Natural killer cell treated with Interleukin-12 subunit alpha and Interleukin-12 subunit beta and Interleukin-15 and Interleukin-18, amount 100 ng/mL, for 72 hours (primary cell): ENCODE measurements at regions not wholly inside any gene's neighbourhood (a gene's known extent, or its start where the extent isn't known, plus 50 kb on each side); places are given as distances from the start of the nearest gene placed in this dataset.
A peak's percentile ranks its signal among the peaks of the same experiment; 100 is the strongest.

Experiments
- ATAC-seq, 2 donors: fragments of 150-1000 bp; cut with Tn5 transposase in 1 of 2; sonication (Bioruptor Pico), chemical (Tn5 transposase) in 1 of 2; 2 replicates each; pipeline ENCODE4 v1.10.0; 2021
- DNase-seq: peaks from one replicate; pipeline ENCODE4 v3.0.0; 2022; ENCODE audit warnings: low spot score
- H3K27ac Mint-ChIP-seq, 2 donors: 1 replicate in 1 of 2; 2 replicates in 1 of 2; pipeline ENCODE4 v1.8.0; 2022; ENCODE audit warnings: mixed read lengths in 2 of 2, mild to moderate bottlenecking in 1 of 2, moderate library complexity in 1 of 2
- H3K27me3 Mint-ChIP-seq, 2 donors: 1 replicate in 1 of 2; 2 replicates in 1 of 2; pipeline ENCODE4 v1.8.0; 2022; ENCODE audit warnings: mixed read lengths in 2 of 2
- H3K36me3 Mint-ChIP-seq: one replicate; pipeline ENCODE4 v1.8.0; 2022; ENCODE audit warnings: mixed read lengths
- H3K4me1 Mint-ChIP-seq, 2 donors: 1 replicate in 1 of 2; 2 replicates in 1 of 2; pipeline ENCODE4 v1.8.0; 2022; ENCODE audit warnings: low read depth in 2 of 2, mixed read lengths in 2 of 2, mild to moderate bottlenecking in 1 of 2
- H3K4me3 Mint-ChIP-seq: one replicate; pipeline ENCODE4 v1.8.0; 2022; ENCODE audit warnings: mixed read lengths
- H3K9me3 Mint-ChIP-seq: 2 replicates; pipeline ENCODE4 v1.8.0; 2022; ENCODE audit warnings: mixed read lengths

- Mint-ChIP-seq H3K36me3 (no peaks in the 10 kb centered on the region), H3K4me3 (no peak overlapping the region), H3K27me3 (peaks cover 14 to 15% of the 10 kb centered on the region in 2 donors), H3K27ac (no peak overlapping the region), H3K4me1 (no peaks in the 10 kb centered on the region), H3K9me3 (no peaks in the 10 kb centered on the region)
- DNase-seq (no peak), ATAC-seq (no peak)
Measured at GRCh38 chr22:49063545-49063890, 764.2 kb downstream of the BRD1 start.

- Mint-ChIP-seq H3K9me3 (no peaks in the 10 kb centered on the region), H3K36me3 (no peaks in the 10 kb centered on the region), H3K27ac (no peak overlapping the region), H3K27me3 (peaks cover 15 to 17% of the 10 kb centered on the region in 2 donors), H3K4me1 (no peaks in the 10 kb centered on the region), H3K4me3 (no peak overlapping the region)
- ATAC-seq (no peak), DNase-seq (no peak)
Measured at GRCh38 chr22:49062802-49063544, 764.7 kb downstream of the BRD1 start.

DNA sequence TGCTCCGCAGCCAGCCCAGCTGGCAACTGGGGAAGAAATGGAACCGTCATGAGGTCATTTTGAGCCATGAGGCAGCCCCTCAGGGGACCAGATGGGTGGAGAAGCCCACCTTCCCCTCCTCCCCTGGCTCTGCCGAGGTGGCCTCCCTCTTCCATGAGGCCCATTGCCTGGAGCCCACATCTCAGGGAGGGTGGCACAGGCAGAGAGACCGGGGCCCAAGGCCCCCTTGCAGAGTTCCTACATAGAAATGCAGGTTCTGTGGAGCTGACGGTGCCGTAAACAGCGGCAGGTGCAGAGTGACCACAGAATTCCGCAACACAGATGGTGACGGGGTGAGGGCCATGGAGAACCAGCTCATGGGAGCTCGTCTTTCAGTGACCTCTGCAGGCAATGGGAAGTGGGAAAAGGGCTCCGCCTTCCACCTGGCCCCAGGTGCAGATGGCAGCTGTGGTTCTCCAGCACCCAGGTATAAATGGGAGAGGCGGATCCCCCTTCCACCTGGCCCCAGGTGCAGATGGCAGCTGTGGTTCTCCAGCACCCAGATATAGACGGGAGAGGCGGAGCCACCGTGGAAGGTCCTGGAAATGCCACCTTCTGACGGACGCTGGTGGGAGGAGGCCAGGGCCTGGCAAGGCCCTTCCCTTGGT is 765.4 kb downstream of the BRD1 start:
- no peak overlapping the region for H3K27ac Mint-ChIP-seq
- H3K36me3 Mint-ChIP-seq = no peaks in the 10 kb centered on the region
- no peak for ATAC-seq

DNA sequence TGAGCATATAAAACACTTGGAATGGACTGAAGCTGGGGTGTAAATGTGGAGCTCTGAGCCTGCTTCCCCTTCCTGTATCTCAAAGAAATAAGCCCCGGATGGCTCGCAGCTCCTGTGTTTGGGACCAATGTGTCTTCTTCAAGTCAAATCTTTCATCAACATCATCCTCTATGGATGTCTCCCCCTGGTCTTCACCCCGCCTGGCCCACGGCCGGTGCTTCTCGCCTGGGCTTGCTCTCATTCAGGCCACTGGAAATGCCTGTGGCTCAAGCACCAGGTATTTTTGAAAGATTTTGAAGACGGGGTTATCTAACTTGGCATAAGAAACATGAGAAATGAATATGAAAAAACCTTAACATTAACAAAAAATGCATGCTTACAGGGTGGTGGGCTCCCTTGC is 769.8 kb downstream of the BRD1 start:
- H3K27me3 Mint-ChIP-seq = peaks cover 6 to 20% of the 10 kb centered on the region in 2 donors
- no peaks in the 10 kb centered on the region for H3K4me1 Mint-ChIP-seq
- no peak overlapping the region for H3K27ac Mint-ChIP-seq
- no peaks in the 10 kb centered on the region for H3K9me3 Mint-ChIP-seq
- DNase-seq (no peak), ATAC-seq (no peak)
- no peak overlapping the region for H3K4me3 Mint-ChIP-seq
- H3K36me3 Mint-ChIP-seq = no peaks in the 10 kb centered on the region

More for the DNA sequence above, 765.4 kb downstream of the BRD1 start:
- H3K4me1 Mint-ChIP-seq = no peaks in the 10 kb centered on the region
- peaks cover 14 to 17% of the 10 kb centered on the region in 2 donors for H3K27me3 Mint-ChIP-seq
- no peaks in the 10 kb centered on the region for H3K9me3 Mint-ChIP-seq
- no peak for DNase-seq
- H3K4me3 Mint-ChIP-seq = no peak overlapping the region

GRCh38 chr22:49056301-49056700 is 771.4 kb downstream of the BRD1 start:
- Mint-ChIP-seq H3K4me1 (peaks cover 0 to 4% of the 10 kb centered on the region in 2 donors), H3K9me3 (no peaks in the 10 kb centered on the region), H3K4me3 (no peak overlapping the region), H3K27me3 (peaks cover 0 to 13% of the 10 kb centered on the region in 2 donors), H3K27ac (no peak overlapping the region), H3K36me3 (no peaks in the 10 kb centered on the region)
- ATAC-seq = no peak
- no peak for DNase-seq

- Mint-ChIP-seq H3K4me3 (no peak overlapping the region), H3K9me3 (no peaks in the 10 kb centered on the region), H3K27ac (no peak overlapping the region), H3K4me1 (peaks cover 0 to 9% of the 10 kb centered on the region in 2 donors), H3K36me3 (no peaks in the 10 kb centered on the region), H3K27me3 (peaks cover 6 to 12% of the 10 kb centered on the region in 2 donors)
- DNase-seq (no peak), ATAC-seq (no peak)
Measured at GRCh38 chr22:49055406-49055805, 772.3 kb downstream of the BRD1 start.

- Mint-ChIP-seq H3K27me3 (peaks cover 6 to 10% of the 10 kb centered on the region in 2 donors), H3K27ac (no peak overlapping the region), H3K4me1 (peaks cover 0 to 11% of the 10 kb centered on the region in 2 donors), H3K4me3 (no peak overlapping the region), H3K36me3 (no peaks in the 10 kb centered on the region), H3K9me3 (no peaks in the 10 kb centered on the region)
- ATAC-seq = no peak
- DNase-seq = no peak
Measured at GRCh38 chr22:49053578-49053977, 774.1 kb downstream of the BRD1 start.

DNA sequence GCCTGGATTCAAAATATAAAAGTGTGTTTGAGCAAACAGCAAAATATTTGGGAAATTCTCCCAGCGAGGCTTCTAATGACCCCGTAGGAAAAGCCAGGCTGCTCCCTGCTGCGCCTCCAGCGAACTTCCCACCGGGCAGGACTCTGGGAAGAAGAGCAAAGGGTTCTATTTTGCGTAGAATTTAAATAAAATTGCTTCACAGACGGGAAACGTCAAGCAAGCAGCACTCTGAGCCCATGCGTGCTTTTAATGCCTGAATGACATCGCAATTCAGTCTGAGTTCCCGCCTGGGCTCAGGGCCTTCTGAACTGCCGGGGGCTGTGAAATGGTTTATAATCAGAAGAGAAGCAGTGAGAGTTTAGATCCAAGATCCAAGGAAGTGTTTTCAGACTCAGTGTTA is 775.1 kb downstream of the BRD1 start:
- Mint-ChIP-seq H3K4me3 (peak overlapping the region; percentile 36), H3K36me3 (no peaks in the 10 kb centered on the region), H3K4me1 (peaks cover 0 to 11% of the 10 kb centered on the region in 2 donors), H3K27me3 (peaks cover 6 to 14% of the 10 kb centered on the region in 2 donors), H3K9me3 (no peaks in the 10 kb centered on the region), H3K27ac (peak overlapping the region in 1 of 2 donors; percentile 87)
- ATAC-seq = no peak
- DNase-seq = no peak

DNA sequence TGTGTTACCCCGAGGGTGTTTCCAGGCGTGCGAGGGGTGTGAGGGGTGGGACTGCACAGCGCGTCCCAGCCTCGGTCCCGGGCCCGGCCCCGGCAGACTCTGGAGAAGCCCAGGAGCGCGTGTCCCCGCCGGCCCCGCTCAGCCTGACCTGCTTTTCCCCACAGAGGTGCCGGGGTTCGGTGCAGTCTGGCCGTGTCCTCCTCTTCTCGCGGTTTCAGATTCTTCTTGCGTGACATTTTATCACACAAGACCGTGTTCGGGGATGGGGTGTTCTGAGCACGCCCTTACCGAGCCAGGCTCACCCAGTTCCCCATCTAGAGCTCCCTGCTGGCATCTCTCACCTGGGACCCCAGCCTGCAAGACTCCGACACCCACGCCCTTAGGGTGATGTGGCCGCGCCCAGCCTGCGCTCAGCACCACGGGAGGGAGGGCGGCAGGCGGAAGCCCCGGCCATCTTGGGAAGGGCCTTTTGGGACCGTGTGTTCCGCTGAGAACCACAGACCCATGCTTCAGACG is 775.6 kb downstream of the BRD1 start:
- Mint-ChIP-seq H3K27ac (peak overlapping the region in 1 of 2 donors; percentile 87), H3K4me1 (peaks cover 0 to 11% of the 10 kb centered on the region in 2 donors), H3K9me3 (no peaks in the 10 kb centered on the region), H3K36me3 (no peaks in the 10 kb centered on the region), H3K4me3 (peak overlapping the region; percentile 36), H3K27me3 (peaks cover 6 to 14% of the 10 kb centered on the region in 2 donors)
- ATAC-seq (peak in 1 of 2 donors; percentile 93), DNase-seq (peak; percentile 70)

GRCh38 chr22:49051491-49052022 is 776.1 kb downstream of the BRD1 start:
- H3K27me3 Mint-ChIP-seq = peaks cover under 1 to 14% of the 10 kb centered on the region in 2 donors
- no peak overlapping the region for H3K4me3 Mint-ChIP-seq
- ATAC-seq (peak in 1 of 2 donors; percentile 3), DNase-seq (no peak)
- H3K4me1 Mint-ChIP-seq = peaks cover 0 to 11% of the 10 kb centered on the region in 2 donors
- no peak overlapping the region for H3K27ac Mint-ChIP-seq
- H3K9me3 Mint-ChIP-seq = no peaks in the 10 kb centered on the region
- no peaks in the 10 kb centered on the region for H3K36me3 Mint-ChIP-seq

GRCh38 chr22:49049691-49050090 is 778.0 kb downstream of the BRD1 start:
- ATAC-seq (no peak), DNase-seq (no peak)
- Mint-ChIP-seq H3K4me1 (peaks cover 0 to 11% of the 10 kb centered on the region in 2 donors), H3K9me3 (no peaks in the 10 kb centered on the region), H3K36me3 (no peaks in the 10 kb centered on the region), H3K4me3 (no peak overlapping the region), H3K27ac (no peak overlapping the region), H3K27me3 (peaks cover 0 to 14% of the 10 kb centered on the region in 2 donors)

DNA sequence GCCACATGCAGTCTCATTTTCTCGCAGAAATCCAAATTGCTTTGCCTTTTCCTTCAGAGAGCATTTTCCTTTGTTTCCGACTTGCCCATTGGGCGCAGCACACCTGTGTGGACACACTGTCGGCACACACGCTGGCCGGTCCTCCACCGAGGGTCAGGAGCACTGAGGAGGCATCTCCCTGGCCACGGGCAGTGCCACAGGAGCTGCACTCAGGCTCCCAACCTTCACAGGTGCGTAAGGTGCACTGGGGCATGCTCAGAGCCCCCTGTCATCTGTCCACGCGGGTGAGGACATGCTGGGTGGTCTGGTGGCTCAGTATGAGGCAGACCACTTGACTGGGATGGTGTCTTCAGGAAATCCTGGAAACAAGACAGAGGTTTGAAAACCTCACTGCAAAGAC is 779.1 kb downstream of the BRD1 start:
- no peaks in the 10 kb centered on the region for H3K36me3 Mint-ChIP-seq
- H3K9me3 Mint-ChIP-seq = no peaks in the 10 kb centered on the region
- H3K27ac Mint-ChIP-seq = no peak overlapping the region
- ATAC-seq = no peak
- no peak overlapping the region for H3K4me3 Mint-ChIP-seq
- peaks cover 0 to 14% of the 10 kb centered on the region in 2 donors for H3K27me3 Mint-ChIP-seq
- H3K4me1 Mint-ChIP-seq = peaks cover 0 to 11% of the 10 kb centered on the region in 2 donors
- DNase-seq = no peak

- Mint-ChIP-seq H3K9me3 (no peaks in the 10 kb centered on the region), H3K36me3 (no peaks in the 10 kb centered on the region), H3K4me1 (peaks cover 0 to 14% of the 10 kb centered on the region in 2 donors), H3K27me3 (peaks cover 0 to 14% of the 10 kb centered on the region in 2 donors), H3K4me3 (no peak overlapping the region), H3K27ac (no peak overlapping the region)
- DNase-seq = no peak
- ATAC-seq = no peak
Measured at GRCh38 chr22:49047447-49047846, 780.2 kb downstream of the BRD1 start.
